NOMO-1 (cell line): ENCODE measurements at regions not wholly inside any gene's neighbourhood (a gene's known extent, or its start where the extent isn't known, plus 50 kb on each side); places are given as distances from the start of the nearest gene placed in this dataset.
A peak's percentile ranks its signal among the peaks of the same experiment; 100 is the strongest.

ENCODE experiments used
- DNase-seq, 2 experiments: peaks; one replicate each; lab custom pipeline; 2025; ENCODE audit not compliant: unreplicated experiment in 2 of 2; lab: John Stamatoyannopoulos, UW

DNA sequence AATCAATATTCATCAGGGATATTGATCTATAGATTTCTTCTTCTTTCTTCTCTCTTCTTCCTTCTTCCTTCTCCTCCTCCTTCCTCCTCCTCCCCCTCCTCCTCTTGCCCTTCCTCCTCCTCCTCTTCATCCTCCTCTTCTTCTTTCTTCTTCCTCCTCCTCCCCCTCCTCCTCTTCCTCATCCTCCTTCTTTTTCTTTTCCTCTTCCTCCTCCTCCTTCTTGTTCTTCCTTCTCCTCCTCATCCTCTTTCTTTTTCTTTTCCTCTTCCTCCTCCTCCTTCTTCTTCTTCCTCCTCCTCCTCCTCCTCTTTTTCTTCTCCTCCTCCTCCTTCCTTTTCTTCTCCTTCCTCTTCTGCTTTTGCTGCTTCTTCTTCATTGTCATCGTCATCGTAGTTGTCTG is 52.4 kb upstream of the SERINC1 start:
- DNase-seq: no peak

DNA sequence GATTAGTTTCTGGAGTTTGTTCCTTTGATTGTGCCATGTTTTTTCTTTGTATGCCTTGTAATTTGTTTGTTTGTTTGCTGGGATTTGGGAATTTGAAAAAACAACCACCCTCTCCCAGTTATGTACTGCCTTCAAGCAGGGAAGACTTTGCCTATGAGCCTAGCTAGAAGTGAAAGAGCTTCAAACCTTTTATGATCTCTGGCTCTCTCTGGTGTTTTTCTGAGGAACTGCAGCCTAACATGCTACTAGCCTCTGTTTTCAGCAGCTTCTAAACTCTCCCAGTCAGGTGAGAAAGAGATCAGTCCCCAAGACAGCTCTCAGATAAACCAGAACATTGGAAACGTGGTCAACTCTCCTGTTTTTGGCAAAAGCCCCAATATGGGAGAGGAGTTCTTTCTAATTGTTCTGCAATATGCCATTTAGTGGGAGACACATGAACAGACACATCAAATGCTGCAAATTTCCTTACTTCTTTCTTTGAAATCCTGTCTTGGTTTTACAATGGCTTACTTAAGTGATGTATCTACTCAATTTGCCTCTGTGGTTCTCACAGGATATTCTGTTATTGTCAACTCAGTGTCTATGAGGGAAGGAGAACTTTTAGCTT is 58.9 kb upstream of the SERINC1 start:
- peak; percentile 10 to 68 for DNase-seq

DNA sequence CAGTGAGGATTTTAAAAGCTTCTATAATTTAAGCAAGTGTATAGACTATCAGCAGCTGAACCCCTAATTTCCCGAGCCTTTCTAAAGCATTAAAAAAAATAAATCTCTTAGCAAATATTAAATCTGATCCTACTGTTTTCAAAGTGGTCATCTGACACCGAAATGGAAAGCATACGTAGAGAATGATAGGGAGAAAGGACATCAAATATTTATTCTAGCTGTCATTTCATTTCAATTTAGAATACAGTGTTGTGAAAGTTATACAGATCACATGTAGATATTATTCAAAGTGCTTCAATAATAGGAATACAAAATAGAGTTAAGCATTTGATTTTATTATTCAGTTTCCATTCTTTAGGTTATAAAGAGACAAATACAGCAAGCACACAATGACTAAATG is 61.9 kb upstream of the PKIB start:
- DNase-seq: no peak

DNA sequence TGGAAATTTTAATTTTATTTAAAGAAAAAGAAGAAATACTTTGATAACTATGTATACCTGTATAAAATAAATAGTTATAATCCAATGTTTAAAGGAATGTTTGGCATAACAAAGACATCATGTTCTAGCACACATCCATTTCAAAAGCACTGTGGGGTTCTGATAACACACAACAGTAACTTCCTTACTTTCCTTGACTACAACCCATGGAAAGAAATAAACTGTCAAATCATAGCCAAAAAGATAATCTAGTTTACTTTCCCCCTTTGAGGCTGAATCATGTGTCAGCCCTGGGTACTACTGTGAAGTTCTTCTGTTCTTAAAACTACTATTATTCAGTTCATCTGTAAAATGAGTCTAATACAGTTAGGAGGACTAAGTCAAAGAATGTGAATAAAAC is 61.4 kb upstream of the PKIB start:
- DNase-seq: no peak

DNA sequence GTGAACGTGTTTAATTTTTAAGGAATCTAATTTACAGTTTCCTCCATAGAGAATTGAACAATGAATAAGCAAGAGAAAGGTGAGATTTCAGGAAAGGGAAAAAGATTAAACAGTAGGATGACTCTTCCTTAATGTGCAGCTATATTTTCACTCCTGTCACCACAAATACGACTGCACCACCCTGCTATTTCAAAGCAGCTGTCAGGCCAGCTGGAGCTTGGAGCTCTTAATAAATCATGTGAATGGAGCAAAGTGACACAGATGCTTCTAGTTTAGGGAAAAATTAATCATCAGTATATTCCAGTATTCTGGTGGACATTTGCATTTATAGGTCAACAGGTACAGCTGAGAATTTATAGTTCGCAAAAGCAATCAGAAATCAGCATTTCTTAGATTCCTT is 56.5 kb upstream of the PKIB start:
- DNase-seq: no peak

DNA sequence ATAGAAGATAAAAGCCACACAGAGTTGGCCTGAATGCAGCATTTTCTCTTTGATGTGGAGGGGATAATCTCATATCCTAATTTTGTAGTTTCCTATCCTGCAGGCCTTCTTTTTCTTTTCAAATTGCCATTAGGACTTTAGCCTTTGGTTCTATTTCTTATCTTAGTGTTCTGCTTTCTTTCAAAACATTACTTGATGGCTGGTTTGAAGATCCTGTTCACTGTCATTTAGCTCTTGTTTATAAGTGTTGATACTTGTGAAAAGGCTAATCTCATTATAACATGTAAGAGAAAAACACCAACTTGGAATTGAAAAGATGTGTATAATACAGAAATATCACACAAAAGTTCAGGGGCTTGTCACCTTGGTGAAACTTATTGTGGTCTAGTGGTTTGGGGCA is 54.6 kb upstream of the PKIB start:
- DNase-seq: no peak

DNA sequence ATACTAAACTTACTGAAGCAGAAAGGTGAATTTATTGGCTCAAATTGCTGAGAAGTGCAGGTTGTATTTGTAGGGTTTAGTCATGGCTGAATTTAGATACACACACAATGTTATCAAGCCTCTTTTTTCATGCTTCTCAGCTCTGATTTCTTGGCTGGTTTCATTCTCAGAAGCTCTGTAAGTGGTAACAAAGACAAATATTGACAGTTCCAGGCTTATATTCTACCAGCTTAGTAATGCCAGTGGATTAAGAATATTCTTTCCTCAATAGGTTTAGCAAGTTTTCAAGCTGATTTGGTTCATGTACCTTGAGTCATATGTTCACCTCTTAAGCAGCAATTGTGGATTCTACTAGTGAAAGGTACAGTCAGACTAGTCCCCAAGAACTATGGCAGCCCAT is 52.1 kb upstream of the PKIB start:
- no peak for DNase-seq
